Mesothelial cell of epicardium (in vitro differentiated cells): ENCODE measurements at regions not wholly inside any gene's neighbourhood (a gene's known extent, or its start where the extent isn't known, plus 50 kb on each side); places are given as distances from the start of the nearest gene placed in this dataset.

Experiments used
- DNase-seq, 2 experiments: peaks; one replicate each; pipeline ENCODE4 v3.0.0; 2021; ENCODE audit warnings: low spot score in 2 of 2; ENCODE audit not compliant: unreplicated experiment in 2 of 2
- H3K27ac Mint-ChIP-seq: 2 replicates; pipeline ENCODE4 v1.8.0; 2021; ENCODE audit warnings: mixed read lengths
- H3K27me3 Mint-ChIP-seq: 2 replicates; pipeline ENCODE4 v1.8.0; 2021; ENCODE audit warnings: low read depth, mixed read lengths
- H3K36me3 Mint-ChIP-seq: 2 replicates; pipeline ENCODE4 v1.8.0; 2021; ENCODE audit warnings: mixed read lengths
- H3K4me1 Mint-ChIP-seq: 2 replicates; pipeline ENCODE4 v1.8.0; 2021; ENCODE audit warnings: mixed read lengths
- H3K4me3 Mint-ChIP-seq: 2 replicates; pipeline ENCODE4 v1.8.0; 2021; ENCODE audit warnings: mild to moderate bottlenecking, moderate library complexity, mixed read lengths
- H3K9me3 Mint-ChIP-seq: 2 replicates; pipeline ENCODE4 v1.8.0; 2021; ENCODE audit warnings: mixed read lengths
- TF ChIP-seq, protein P1 (sequence below): fragments of 200-600 bp; sonication (generic); IDR thresholded peaks from one replicate; pipeline ENCODE4 v1.5.0; 2021; ENCODE audit warnings: antibody characterized with exemption; ENCODE audit not compliant: unreplicated experiment

DNA sequence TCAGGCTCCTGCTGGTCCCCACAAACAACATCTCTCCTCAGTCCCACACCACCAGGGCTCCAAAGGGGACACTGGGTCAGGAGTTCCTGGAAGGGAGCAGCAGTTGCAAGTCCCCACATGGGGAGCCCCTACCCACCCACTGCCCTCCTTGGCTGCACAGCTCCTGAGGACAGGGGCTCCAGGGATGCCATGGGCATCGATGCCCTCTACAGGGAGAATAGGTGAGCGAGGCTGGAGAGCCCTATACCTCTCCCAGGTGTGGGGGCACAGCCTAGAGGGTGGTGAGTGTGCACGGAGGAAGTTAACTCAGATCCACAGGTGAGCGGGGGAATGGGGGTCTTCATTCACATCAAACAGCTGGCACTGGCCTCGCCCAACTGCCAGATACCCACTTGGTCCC lies 141.2 kb upstream of the LINGO1 start:
- DNase-seq: no peak
- Mint-ChIP-seq H3K36me3 (no peaks in the 10 kb centered on the region), H3K27me3 (peaks cover 3% of the 10 kb centered on the region), H3K4me1 (no peaks in the 10 kb centered on the region), H3K4me3 (no peak overlapping the region), H3K9me3 (peaks cover 8% of the 10 kb centered on the region), H3K27ac (no peak overlapping the region)
- TF ChIP-seq, protein P1, sequence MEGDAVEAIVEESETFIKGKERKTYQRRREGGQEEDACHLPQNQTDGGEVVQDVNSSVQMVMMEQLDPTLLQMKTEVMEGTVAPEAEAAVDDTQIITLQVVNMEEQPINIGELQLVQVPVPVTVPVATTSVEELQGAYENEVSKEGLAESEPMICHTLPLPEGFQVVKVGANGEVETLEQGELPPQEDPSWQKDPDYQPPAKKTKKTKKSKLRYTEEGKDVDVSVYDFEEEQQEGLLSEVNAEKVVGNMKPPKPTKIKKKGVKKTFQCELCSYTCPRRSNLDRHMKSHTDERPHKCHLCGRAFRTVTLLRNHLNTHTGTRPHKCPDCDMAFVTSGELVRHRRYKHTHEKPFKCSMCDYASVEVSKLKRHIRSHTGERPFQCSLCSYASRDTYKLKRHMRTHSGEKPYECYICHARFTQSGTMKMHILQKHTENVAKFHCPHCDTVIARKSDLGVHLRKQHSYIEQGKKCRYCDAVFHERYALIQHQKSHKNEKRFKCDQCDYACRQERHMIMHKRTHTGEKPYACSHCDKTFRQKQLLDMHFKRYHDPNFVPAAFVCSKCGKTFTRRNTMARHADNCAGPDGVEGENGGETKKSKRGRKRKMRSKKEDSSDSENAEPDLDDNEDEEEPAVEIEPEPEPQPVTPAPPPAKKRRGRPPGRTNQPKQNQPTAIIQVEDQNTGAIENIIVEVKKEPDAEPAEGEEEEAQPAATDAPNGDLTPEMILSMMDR: no peak

DNA sequence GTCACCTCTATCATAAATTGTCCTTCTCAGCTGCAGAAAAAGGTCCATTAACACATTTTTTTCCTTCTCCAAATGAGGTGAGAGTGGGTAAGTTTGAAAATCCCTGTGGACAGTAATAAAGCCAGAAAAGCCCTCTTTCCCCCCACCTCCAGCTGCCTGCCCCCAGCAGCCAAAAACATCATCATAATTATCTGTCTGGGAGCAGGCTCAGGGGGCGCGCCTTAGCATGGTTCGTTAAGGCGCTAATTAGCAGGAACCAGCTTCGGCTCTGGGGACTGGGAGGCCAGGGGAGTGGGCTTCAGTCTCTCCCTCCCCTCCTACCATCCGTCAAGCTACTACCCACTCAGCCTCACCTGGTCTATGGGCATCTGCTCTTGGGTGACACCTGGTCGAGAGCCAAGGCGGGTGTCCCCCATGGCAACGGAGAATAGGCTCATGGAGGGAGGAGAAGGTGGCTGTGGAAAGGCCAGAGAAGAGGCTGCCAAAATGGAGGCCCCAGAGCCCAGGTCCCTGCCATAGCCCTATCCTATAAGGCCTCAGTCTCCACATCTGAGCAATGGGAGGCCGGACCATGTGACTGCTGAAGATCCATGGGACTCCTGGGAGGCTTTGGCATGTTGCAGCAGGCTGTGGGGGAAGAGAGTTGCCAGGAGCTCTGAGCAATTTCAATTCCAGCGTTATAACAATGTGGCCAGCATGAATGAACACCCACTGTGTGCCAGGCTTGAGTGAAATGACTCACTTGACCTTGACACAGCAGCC lies 140.1 kb upstream of the LINGO1 start:
- Mint-ChIP-seq H3K27me3 (peaks cover 7% of the 10 kb centered on the region), H3K27ac (no peak overlapping the region), H3K4me1 (peaks cover 3% of the 10 kb centered on the region), H3K36me3 (no peaks in the 10 kb centered on the region), H3K4me3 (no peak overlapping the region), H3K9me3 (no peaks in the 10 kb centered on the region)
- TF ChIP-seq, protein P1: no peak
- no peak for DNase-seq

DNA sequence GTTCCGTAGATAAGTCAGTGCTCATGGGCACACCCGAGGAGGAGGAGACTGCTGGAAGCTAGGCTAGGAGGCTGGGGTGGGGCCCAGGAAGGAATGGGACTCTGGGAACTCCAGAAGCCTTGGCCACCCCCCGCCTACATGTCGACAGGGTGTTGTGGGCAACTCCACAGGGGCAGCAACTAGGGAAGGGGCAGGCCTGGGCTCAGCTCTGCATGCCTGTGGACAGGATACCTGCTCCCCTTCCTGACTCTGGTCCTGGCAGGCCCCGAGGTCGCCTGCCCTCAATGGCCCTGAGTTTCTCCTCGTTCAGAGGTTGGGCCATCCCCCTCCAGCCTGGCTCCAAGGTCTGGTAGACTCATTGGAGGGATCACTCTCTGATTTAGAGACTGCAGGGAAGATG lies 138.9 kb upstream of the LINGO1 start:
- Mint-ChIP-seq H3K4me3 (no peak overlapping the region), H3K9me3 (no peaks in the 10 kb centered on the region), H3K36me3 (no peaks in the 10 kb centered on the region), H3K4me1 (peaks cover 5% of the 10 kb centered on the region), H3K27ac (no peak overlapping the region), H3K27me3 (peaks cover 19% of the 10 kb centered on the region)
- DNase-seq: no peak
- TF ChIP-seq, protein P1: no peak

DNA sequence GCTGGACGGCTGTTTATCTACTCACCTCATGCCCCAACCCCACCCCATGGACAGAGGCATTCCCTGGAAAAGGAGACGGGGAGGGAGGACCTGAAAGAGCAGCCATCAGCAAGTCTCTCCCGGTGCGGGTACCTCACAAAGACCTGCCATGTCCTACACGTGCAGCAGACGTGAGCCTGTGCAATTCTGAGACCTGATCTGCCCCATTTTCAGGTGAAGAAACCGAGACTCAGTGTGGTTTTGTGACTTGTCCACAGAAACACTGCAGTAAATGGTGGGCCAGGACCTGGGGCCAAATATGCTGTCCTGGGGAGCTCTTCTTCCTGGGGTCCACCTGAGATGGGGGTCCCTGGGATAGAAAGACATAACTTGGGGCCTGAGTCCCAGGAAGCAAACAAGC lies 137.0 kb upstream of the LINGO1 start:
- Mint-ChIP-seq H3K27ac (no peak overlapping the region), H3K36me3 (no peaks in the 10 kb centered on the region), H3K4me3 (no peak overlapping the region), H3K9me3 (no peaks in the 10 kb centered on the region), H3K27me3 (peaks cover 34% of the 10 kb centered on the region), H3K4me1 (peaks cover 5% of the 10 kb centered on the region)
- DNase-seq: no peak
- TF ChIP-seq, protein P1: no peak

DNA sequence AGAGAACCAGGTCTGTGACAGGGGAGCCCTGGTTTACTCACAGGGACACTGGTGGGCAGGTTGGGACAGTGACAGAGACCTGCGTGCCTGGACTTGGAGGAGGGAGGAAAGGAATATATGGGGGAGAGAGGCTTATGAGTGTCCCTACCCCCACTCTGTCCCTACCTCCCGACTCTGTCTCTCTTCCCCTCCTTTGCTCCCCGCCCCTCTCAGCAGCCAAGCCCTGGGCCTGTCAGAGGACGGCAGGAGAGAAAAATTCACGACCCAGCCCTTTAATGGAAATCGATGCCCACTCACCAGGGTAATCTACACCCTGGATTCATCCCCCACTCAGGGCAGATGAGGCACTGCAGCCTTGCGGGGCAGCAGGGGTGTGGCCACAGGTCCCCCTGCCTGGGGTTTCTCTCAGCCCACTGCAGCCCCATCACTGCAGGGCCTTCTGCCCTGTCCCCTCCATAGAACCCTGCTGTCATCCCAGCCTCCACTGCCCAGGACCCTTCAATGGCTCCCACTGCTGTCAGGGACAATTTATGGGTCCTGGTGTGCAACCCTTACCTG lies 135.9 kb upstream of the LINGO1 start:
- Mint-ChIP-seq H3K4me1 (peaks cover 5% of the 10 kb centered on the region), H3K27me3 (peaks cover 44% of the 10 kb centered on the region), H3K27ac (no peak overlapping the region), H3K36me3 (no peaks in the 10 kb centered on the region), H3K4me3 (no peak overlapping the region), H3K9me3 (no peaks in the 10 kb centered on the region)
- TF ChIP-seq, protein P1: no peak
- DNase-seq: no peak
